HEK293T (cell line): ENCODE measurements at regions not wholly inside any gene's neighbourhood (a gene's known extent, or its start where the extent isn't known, plus 50 kb on each side); places are given as distances from the start of the nearest gene placed in this dataset.

Experiments
- CTCF ChIA-PET: fragments of 350-600 bp; formaldehyde crosslinking; extraction: SDS; loops from one replicate; lab custom pipeline; 2021; ENCODE audit warnings: antibody characterized with exemption, inconsistent platforms; lab: Yijun Ruan, JAX
- POLR2A ChIA-PET: fragments of 350-600 bp; formaldehyde crosslinking; extraction: SDS; loops from one replicate; lab custom pipeline; 2020; ENCODE audit warnings: antibody characterized with exemption, inconsistent platforms; lab: Yijun Ruan, JAX
- DNase-seq: peaks from one replicate; pipeline ENCODE4 v3.0.0; 2012; ENCODE audit warnings: mixed read lengths; ENCODE audit errors: extremely low spot score
- ARNT ChIP-seq: fragments of 450-650 bp; IDR thresholded peaks from 2 replicates; pipeline ENCODE4 v1.6.1; 2017; ENCODE audit warnings: mild to moderate bottlenecking
- BHLHE40 ChIP-seq: fragments of 450-650 bp; IDR thresholded peaks from 2 replicates; pipeline ENCODE4 v1.6.1; 2016; ENCODE audit warnings: mild to moderate bottlenecking, moderate library complexity, borderline replicate concordance
- CTBP1 ChIP-seq: fragments of 450-650 bp; IDR thresholded peaks from 2 replicates; pipeline ENCODE4 v1.6.1; 2016; ENCODE audit warnings: borderline replicate concordance
- ELF4 ChIP-seq: fragments of 450-650 bp; IDR thresholded peaks from 2 replicates; pipeline ENCODE4 v1.6.1; 2017; ENCODE audit warnings: antibody characterized with exemption
- FOXA1 ChIP-seq: fragments of 450-650 bp; IDR thresholded peaks from 2 replicates; pipeline ENCODE4 v1.6.1; 2016; ENCODE audit warnings: mild to moderate bottlenecking
- FOXK2 ChIP-seq: fragments of 450-650 bp; IDR thresholded peaks from 2 replicates; pipeline ENCODE4 v1.6.1; 2016; ENCODE audit warnings: mild to moderate bottlenecking
- FOXM1 ChIP-seq: fragments of 450-650 bp; IDR thresholded peaks from 2 replicates; pipeline ENCODE4 v1.6.1; 2017; ENCODE audit warnings: mild to moderate bottlenecking, borderline replicate concordance
- HDGF ChIP-seq: fragments of 450-650 bp; IDR thresholded peaks from 2 replicates; pipeline ENCODE4 v1.6.1; 2017; ENCODE audit warnings: antibody characterized with exemption, borderline replicate concordance
- L3MBTL2 ChIP-seq: fragments of 450-650 bp; conservative IDR thresholded peaks from 2 replicates; pipeline ENCODE4 v1.6.1; 2016; ENCODE audit warnings: mild to moderate bottlenecking
- LEF1 ChIP-seq: fragments of 450-650 bp; IDR thresholded peaks from 2 replicates; pipeline ENCODE4 v1.6.1; 2017; ENCODE audit warnings: mild to moderate bottlenecking, borderline replicate concordance
- NFRKB ChIP-seq: fragments of 450-650 bp; IDR thresholded peaks from 2 replicates; pipeline ENCODE4 v1.6.1; 2016; ENCODE audit warnings: mild to moderate bottlenecking, moderate library complexity
- PKNOX1 ChIP-seq: fragments of 450-650 bp; IDR thresholded peaks from 2 replicates; pipeline ENCODE4 v1.6.1; 2016
- SP1 ChIP-seq: fragments of 450-650 bp; IDR thresholded peaks from 2 replicates; pipeline ENCODE4 v1.6.1; 2017
- SUZ12 ChIP-seq: fragments of 450-650 bp; IDR thresholded peaks from 2 replicates; pipeline ENCODE4 v1.6.1; 2016; ENCODE audit warnings: mild to moderate bottlenecking
- TARDBP ChIP-seq: fragments of 450-650 bp; IDR thresholded peaks from 2 replicates; pipeline ENCODE4 v1.6.1; 2016
- ZNF384 ChIP-seq: fragments of 450-650 bp; IDR thresholded peaks from 2 replicates; pipeline ENCODE4 v1.6.1; 2016

DNA sequence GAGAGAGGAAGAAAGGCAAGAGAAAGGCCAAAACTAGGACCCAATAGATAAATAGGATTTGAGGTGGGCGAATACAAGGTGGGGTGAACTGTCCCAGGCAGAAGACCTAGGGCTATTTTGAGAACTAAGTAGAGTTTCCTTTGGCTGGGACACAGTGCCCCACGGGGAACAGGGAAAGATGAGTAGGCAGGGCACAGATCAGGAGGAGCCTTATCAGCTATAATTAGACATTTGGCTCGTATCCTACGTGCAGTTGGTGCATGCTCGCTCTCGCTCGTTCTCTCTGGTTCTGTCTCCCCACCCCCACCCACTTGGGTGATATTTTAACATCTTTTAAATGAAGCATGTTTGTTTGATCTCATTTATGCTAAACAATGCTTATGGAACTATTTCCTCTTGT, 235.0 kb upstream of the JUN start:
- TF ChIP-seq HDGF (no peak), L3MBTL2 (no peak), FOXA1 (no peak), ARNT (no peak), TARDBP (no peak), ZNF384 (no peak), LEF1 (no peak)
- DNase-seq: no peak
- POLR2A ChIA-PET: no interaction called here
- CTCF ChIA-PET: no interaction called here

DNA sequence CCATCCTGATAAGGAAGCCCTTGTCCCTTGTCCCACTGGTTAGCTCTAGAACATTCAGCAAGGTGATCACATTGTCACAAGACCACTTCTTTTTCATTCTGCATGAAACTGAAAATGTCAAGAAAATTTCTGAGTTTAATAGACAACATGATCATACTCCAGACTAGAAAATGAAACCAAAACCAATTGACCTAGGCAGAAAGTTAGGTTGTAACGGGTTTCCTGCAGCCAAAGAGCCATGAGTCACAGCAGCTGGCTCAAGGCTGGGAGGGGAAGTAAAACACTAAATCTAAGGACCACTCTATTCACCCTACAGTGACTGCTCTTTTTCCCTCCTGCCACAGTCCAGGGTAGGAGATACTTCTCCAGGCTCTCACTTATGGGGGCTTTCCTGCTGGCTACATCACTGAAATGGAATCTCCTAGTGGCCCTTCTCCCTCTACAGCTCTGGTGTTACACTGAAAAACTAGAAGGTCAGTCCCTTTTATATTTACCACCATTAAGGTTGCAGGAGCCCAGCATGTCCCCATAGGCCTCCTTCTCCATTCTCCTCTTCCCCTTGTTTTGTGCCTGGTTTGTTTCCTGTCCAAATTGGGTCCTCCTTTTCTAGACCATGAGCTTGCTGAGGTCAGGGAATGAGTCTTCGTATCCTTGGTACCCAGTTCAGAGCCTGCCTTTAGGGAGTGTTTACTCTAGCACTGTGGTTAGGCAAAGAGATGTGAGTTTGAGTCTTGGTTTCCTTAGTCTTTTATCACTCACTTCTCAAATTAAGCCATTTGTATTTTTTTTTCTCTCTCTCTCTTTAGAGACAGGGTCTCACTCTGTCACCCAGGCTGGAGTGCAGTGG, 236.5 kb upstream of the JUN start:
- DNase-seq: no peak
- TF ChIP-seq HDGF (no peak), SUZ12 (no peak), BHLHE40 (no peak), SP1 (no peak), FOXM1 (no peak), LEF1 (no peak), PKNOX1 (no peak), TARDBP (no peak), ARNT (no peak)
- CTCF ChIA-PET: interaction anchor here (0.6 kb wide), 1 partner anchor 31 kb away, joined by 6 read pairs; no protein-coding TSS in a partner anchor
- POLR2A ChIA-PET: interaction anchor here (0.6 to 2.0 kb wide), 3 partner anchors 84 to 241 kb away, joined by 3 to 8 read pairs (median 3); partner anchors contain the start of gene JUN

DNA sequence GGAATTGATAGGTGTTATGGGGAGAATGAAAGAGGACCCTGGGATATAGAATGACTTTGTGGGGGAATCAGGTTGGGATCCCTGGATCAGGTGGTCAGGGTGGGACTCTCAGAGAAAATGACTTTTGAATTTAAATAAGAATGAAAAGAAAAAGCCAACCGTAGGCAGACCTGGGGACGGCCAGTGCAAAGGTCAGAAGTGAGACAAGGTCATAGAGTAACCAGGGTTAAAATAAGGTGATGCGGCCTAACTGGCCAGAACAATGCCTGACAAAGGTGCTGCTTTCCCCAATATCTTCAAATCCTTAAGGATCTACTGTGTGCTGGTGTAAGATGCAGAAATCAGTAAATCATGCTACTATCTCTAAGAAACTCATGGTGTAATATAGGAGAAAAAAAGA, 238.4 kb upstream of the JUN start:
- ChIA-PET CTCF (no interaction called here), POLR2A (interaction anchor here (0.6 kb wide), 1 partner anchor 242 kb away, joined by 3 read pairs; no protein-coding TSS in a partner anchor)

GRCh38 chr1:59022799-59023198, 239.0 kb upstream of the JUN start:
- no peak for TF ChIP-seq ZNF384
- no peak for TF ChIP-seq TARDBP
- no peak for TF ChIP-seq HDGF
- no peak for TF ChIP-seq L3MBTL2
- no peak for TF ChIP-seq ARNT
- TF ChIP-seq FOXK2: no peak
- no peak for TF ChIP-seq ELF4
- TF ChIP-seq NFRKB: no peak
- TF ChIP-seq FOXA1: no peak
- no peak for TF ChIP-seq SUZ12
- TF ChIP-seq LEF1: no peak
- no peak for TF ChIP-seq SP1
- no peak for TF ChIP-seq BHLHE40
- no peak for TF ChIP-seq PKNOX1
- TF ChIP-seq CTBP1: no peak
- TF ChIP-seq FOXM1: no peak
- POLR2A ChIA-PET: no interaction called here
- DNase-seq: no peak
- CTCF ChIA-PET: no interaction called here

More for the DNA sequence above, 238.4 kb upstream of the JUN start:
- TF ChIP-seq TARDBP (no peak), SUZ12 (no peak), ZNF384 (no peak), SP1 (no peak), NFRKB (no peak), FOXA1 (no peak), ELF4 (no peak), HDGF (no peak), FOXK2 (no peak), BHLHE40 (no peak), L3MBTL2 (no peak), PKNOX1 (no peak), FOXM1 (no peak)
- no peak for DNase-seq

DNA sequence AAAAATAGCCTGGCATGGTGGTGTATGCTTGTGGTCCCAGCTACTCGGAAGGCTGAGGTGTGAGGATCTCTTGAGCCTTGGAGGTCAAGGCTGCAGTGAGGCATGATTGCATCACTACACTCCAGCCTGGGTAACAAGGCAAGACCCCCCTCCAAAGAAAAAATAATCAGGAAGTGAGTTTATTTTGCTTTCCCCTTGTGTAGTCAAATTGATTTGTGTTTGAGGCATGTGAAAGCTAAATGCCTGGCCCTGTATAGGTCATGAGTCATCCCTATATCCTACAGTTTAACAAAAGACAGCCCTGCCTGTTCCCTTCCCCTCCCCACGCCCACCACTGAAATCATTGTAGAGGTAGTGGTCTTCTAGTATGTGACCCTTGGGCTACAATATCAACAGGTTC, 241.4 kb upstream of the JUN start:
- TF ChIP-seq FOXA1 (no peak), ELF4 (no peak), LEF1 (no peak), CTBP1 (no peak), SP1 (no peak), FOXK2 (no peak), L3MBTL2 (no peak)
- ChIA-PET POLR2A (interaction anchor here (1.4 kb wide), 1 partner anchor 241 kb away, joined by 5 read pairs; the partner anchor contains the start of gene JUN), CTCF (no interaction called here)
- DNase-seq: no peak

DNA sequence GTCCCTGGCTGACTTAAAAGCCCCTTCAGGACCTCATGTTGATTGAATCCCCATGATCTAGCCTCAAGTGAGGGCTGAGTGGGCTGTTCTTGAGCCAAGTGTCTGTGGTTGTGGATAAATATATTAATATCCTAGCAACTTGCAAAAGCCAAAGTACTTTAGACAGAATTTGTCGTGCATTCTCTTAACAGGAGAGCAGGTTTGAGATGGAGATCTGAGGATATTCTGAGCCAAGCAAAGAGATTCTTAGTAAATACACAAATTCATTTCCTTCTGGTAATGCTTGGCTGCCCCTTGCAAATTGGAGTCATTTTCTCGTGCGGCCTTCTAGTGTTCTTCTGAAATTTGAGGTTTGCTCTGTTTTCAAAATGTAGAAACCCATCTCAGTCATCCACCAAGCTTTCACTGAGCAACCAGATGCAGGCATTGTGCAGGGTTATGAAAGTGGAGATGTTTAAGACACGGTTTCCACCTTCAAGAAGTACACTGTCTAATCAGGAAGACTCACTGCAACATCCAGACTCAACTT, 242.1 kb upstream of the JUN start:
- POLR2A ChIA-PET: interaction anchor here (1.5 kb wide), 1 partner anchor 242 kb away, joined by 5 read pairs; the partner anchor contains the start of gene JUN
- TF ChIP-seq SUZ12 (no peak), HDGF (no peak), FOXA1 (no peak), ZNF384 (no peak), L3MBTL2 (no peak), CTBP1 (no peak), NFRKB (no peak), PKNOX1 (no peak), FOXM1 (no peak), BHLHE40 (no peak), ARNT (no peak), FOXK2 (no peak), TARDBP (no peak), LEF1 (no peak), SP1 (no peak), ELF4 (no peak)
- DNase-seq: no peak
- CTCF ChIA-PET: no interaction called here
